ENCODE measurements at regions not wholly inside any gene's neighbourhood (a gene's known extent, or its start where the extent isn't known, plus 50 kb on each side); places are given as distances from the start of the nearest gene placed in this dataset.

GRCh38 chr10:4522296-4523000 lies 303.6 kb upstream of the AKR1E2 start (continued):
- TF ChIP-seq ZNF26 (tag by site-specific recombination; IDR thresholded peaks at IDR 0.05) (no peak), GFI1B (tag by site-specific recombination; IDR thresholded peaks at IDR 0.05) (no peak), ZSCAN4 (tag by site-specific recombination; IDR thresholded peaks at IDR 0.05) (no peak), ZNF362 (tag by site-specific recombination; IDR thresholded peaks at IDR 0.05) (no peak), ZNF341 (tag by site-specific recombination; IDR thresholded peaks at IDR 0.05; ENCODE audit: low read depth) (no peak), ZNF214 (tag by site-specific recombination; IDR thresholded peaks at IDR 0.05; ENCODE audit: borderline replicate concordance) (no peak), ZXDB (tag by site-specific recombination; IDR thresholded peaks at IDR 0.05) (no peak)

GRCh38 chr10:4519658-4520402 lies 306.2 kb upstream of the AKR1E2 start:
- no peaks in the 10 kb centered on the region for H3K36me3 ChIP-seq (ENCODE audit: control insufficient read depth in 2 of 2, insufficient read depth in 1 of 2, low read length in 2 of 2)
- H3K9me3 ChIP-seq (ENCODE audit: control insufficient read depth, insufficient read depth, low read depth, low read length): no peaks in the 10 kb centered on the region
- TF ChIP-seq ZNF692 (tag by site-specific recombination; IDR thresholded peaks at IDR 0.05): peak; percentile 52; the same call in 1 of the 2 replicates
- TF ChIP-seq ZBTB21 (tag by site-specific recombination; IDR thresholded peaks at IDR 0.05): peak; percentile 68
- peak; percentile 49; the same call in 1 of the 2 replicates for TF ChIP-seq ZNF518A (tag by site-specific recombination; conservative IDR thresholded peaks at IDR 0.05; ENCODE audit: low read depth)
- no peak for TF ChIP-seq ZNF664 (tag by site-specific recombination; IDR thresholded peaks at IDR 0.05)
- TF ChIP-seq ATF2 (tag by site-specific recombination; IDR thresholded peaks at IDR 0.05; ENCODE audit: low read depth): 0 out of 2 replicates have a peak, but pooled peaks have one; percentile 26
- TF ChIP-seq ZNF335 (tag by site-specific recombination; conservative IDR thresholded peaks at IDR 0.05): 0 out of 2 replicates have a peak, but pooled peaks have one; percentile 21
- TF ChIP-seq ZNF544 (tag by site-specific recombination; IDR thresholded peaks at IDR 0.05): no peak
- TF ChIP-seq ZNF704 (tag by site-specific recombination; IDR thresholded peaks at IDR 0.05): no peak
- TF ChIP-seq ZBTB20 (tag by site-specific recombination; IDR thresholded peaks at IDR 0.05): peak; percentile 17; the same call in 1 of the 2 replicates
- H3K27ac ChIP-seq (ENCODE audit: extremely low read depth, low read depth, low read length): no peak overlapping the region
- no peak overlapping the region for H3K4me3 ChIP-seq (ENCODE audit: low read depth, low read length)
- ChIA-PET CTCF (no interaction called here), POLR2A (no interaction called here)
- H3K4me1 ChIP-seq (ENCODE audit: control insufficient read depth, insufficient read depth, low read length): no peaks in the 10 kb centered on the region
